Coronary artery (tissue), 2 donors: ENCODE measurements at regions not wholly inside any gene's neighbourhood (a gene's known extent, or its start where the extent isn't known, plus 50 kb on each side); places are given as distances from the start of the nearest gene placed in this dataset.
A peak's percentile ranks its signal among the peaks of the same experiment; 100 is the strongest.

Experiments
- DNase-seq: peaks from one replicate; pipeline ENCODE4 v3.0.0-alpha.2; 2017; ENCODE audit warnings: low spot score
- H3K27ac ChIP-seq, 2 donors: fragments of 200-600 bp; sonication (generic); one replicate each; pipeline ENCODE4 v1.5.1; 2016 to 2019
- H3K4me3 ChIP-seq: fragments of 200-600 bp; sonication (generic); 2 replicates; pipeline ENCODE4 v1.5.1; 2016; ENCODE audit warnings: mild to moderate bottlenecking, moderate library complexity
- CTCF ChIP-seq: fragments of 200-600 bp; sonication (generic); IDR thresholded peaks from one replicate; pipeline ENCODE4 v1.5.1; 2019; ENCODE audit warnings: antibody characterized with exemption

- Histone ChIP-seq H3K27ac (no peak overlapping the region), H3K4me3 (no peak overlapping the region)
- TF ChIP-seq CTCF = no peak
- DNase-seq = peak; percentile 60
Measured at GRCh38 chr13:112194579-112194978, 127.6 kb downstream of the SOX1 start.

GRCh38 chr13:112198396-112199010 lies 131.6 kb downstream of the SOX1 start:
- peak; percentile 54 for DNase-seq
- TF ChIP-seq CTCF = no peak

GRCh38 chr13:112200200-112200599 lies 133.3 kb downstream of the SOX1 start:
- no peak overlapping the region for H3K4me3 ChIP-seq
- TF ChIP-seq CTCF = no peak
- DNase-seq = peak; percentile 54
- H3K27ac ChIP-seq = no peak overlapping the region

More at GRCh38 chr13:112198396-112199010, 131.6 kb downstream of the SOX1 start:
- no peak overlapping the region for H3K27ac ChIP-seq
- H3K4me3 ChIP-seq = no peak overlapping the region

GRCh38 chr13:112202266-112202665 lies 135.3 kb downstream of the SOX1 start:
- DNase-seq = no peak
- no peak overlapping the region for H3K27ac ChIP-seq
- H3K4me3 ChIP-seq = no peak overlapping the region
- no peak for TF ChIP-seq CTCF

GRCh38 chr13:112202966-112203365 lies 136.0 kb downstream of the SOX1 start:
- no peak for TF ChIP-seq CTCF
- peak; percentile 50 for DNase-seq

GRCh38 chr13:112203614-112204013 lies 136.7 kb downstream of the SOX1 start:
- TF ChIP-seq CTCF = no peak
- no peak overlapping the region for H3K27ac ChIP-seq
- DNase-seq = peak; percentile 41
- H3K4me3 ChIP-seq = no peak overlapping the region

More at GRCh38 chr13:112202966-112203365, 136.0 kb downstream of the SOX1 start:
- Histone ChIP-seq H3K27ac (no peak overlapping the region), H3K4me3 (no peak overlapping the region)
